HepG2 (cell line): ENCODE measurements at regions not wholly inside any gene's neighbourhood (a gene's known extent, or its start where the extent isn't known, plus 50 kb on each side); places are given as distances from the start of the nearest gene placed in this dataset.

Experiments used
- MEF2D ChIP-seq: sonication (generic); formaldehyde crosslinking; IDR thresholded peaks from 2 replicates; pipeline ENCODE4 v1.5.1; 2020; ENCODE audit warnings: mild to moderate bottlenecking, missing genetic modification reagents
- NFE2L2 ChIP-seq: fragments of 150-350 bp; IDR thresholded peaks from 2 replicates; pipeline ENCODE4 v1.6.1; 2014; ENCODE audit warnings: low read length
- PCBP2 ChIP-seq: fragments of 200-400 bp; formaldehyde crosslinking; optimal IDR thresholded peaks from 2 replicates; pipeline ENCODE3; 2018; ENCODE audit warnings: low read length, low read depth; ENCODE audit not compliant: poor library complexity, severe bottlenecking
- POLR2A ChIP-seq, 2 experiments: IDR thresholded peaks; 2 replicates each; pipeline ENCODE4 v1.6.1; 2011; ENCODE audit warnings: low read depth in 2 of 2, low read length in 2 of 2, mild to moderate bottlenecking in 1 of 2, moderate library complexity in 1 of 2; ENCODE audit not compliant: insufficient read depth in 1 of 2
- TBL1XR1 ChIP-seq: fragments of 150-350 bp; IDR thresholded peaks from 2 replicates; pipeline ENCODE4 v1.6.1; 2014; ENCODE audit warnings: borderline replicate concordance, low read length; ENCODE audit not compliant: partially characterized antibody
- ZEB1 ChIP-seq: IDR thresholded peaks from 2 replicates; pipeline ENCODE4 v1.6.1; 2012; ENCODE audit warnings: mild to moderate bottlenecking, low read depth, inconsistent platforms; ENCODE audit not compliant: insufficient replicate concordance
- ZNF296 ChIP-seq: sonication (generic); formaldehyde crosslinking; conservative IDR thresholded peaks from 2 replicates; pipeline ENCODE4 v1.5.0; 2020; ENCODE audit warnings: mild to moderate bottlenecking, missing genetic modification reagents
- ZNF782 ChIP-seq: sonication (generic); formaldehyde crosslinking; IDR thresholded peaks from 2 replicates; pipeline ENCODE4 v1.4.0; 2020; ENCODE audit warnings: missing genetic modification reagents, mild to moderate bottlenecking, borderline replicate concordance
- TF ChIP-seq, protein P1 (sequence below): IDR thresholded peaks from 2 replicates; pipeline ENCODE4 v1.6.1; 2016; ENCODE audit warnings: missing compliant biosample characterization, missing genetic modification reagents, borderline replicate concordance
- TF ChIP-seq, protein P2 (sequence below): sonication (generic); formaldehyde crosslinking; IDR thresholded peaks from 2 replicates; pipeline ENCODE4 v1.5.0; 2020; ENCODE audit warnings: mild to moderate bottlenecking, missing genetic modification reagents, moderate library complexity
- TF ChIP-seq, protein P3 (sequence below): sonication (generic); formaldehyde crosslinking; IDR thresholded peaks from 2 replicates; pipeline ENCODE4 v1.5.1; 2020; ENCODE audit warnings: missing genetic modification reagents, mild to moderate bottlenecking, borderline replicate concordance

DNA sequence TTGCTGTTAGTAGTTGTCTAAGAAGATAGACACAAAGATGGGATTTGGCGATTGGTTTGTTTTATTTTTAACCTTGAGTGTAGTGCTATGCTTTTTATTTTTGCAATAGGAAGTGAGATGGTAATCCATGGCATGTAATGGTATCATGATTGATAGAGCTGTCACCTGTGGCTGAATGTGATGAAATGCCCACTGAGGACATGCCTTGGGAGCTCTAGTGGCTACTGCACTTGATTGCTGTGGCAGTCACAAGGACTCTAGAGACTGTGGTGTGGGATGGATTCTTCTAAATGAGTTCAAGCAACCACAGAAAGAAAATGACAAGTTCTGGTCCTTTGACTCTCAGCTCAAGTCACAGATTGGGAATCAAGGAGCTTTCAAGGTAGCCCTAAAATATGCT lies 139.4 kb downstream of the CYRIA start:
- no peak for TF ChIP-seq TBL1XR1
- no peak for TF ChIP-seq POLR2A (IDR thresholded peaks at IDR 0.05; ENCODE audit: insufficient read depth in 1 of 2, low read depth in 2 of 2, low read length in 2 of 2)
- no peak for TF ChIP-seq PCBP2
- TF ChIP-seq, protein P1, sequence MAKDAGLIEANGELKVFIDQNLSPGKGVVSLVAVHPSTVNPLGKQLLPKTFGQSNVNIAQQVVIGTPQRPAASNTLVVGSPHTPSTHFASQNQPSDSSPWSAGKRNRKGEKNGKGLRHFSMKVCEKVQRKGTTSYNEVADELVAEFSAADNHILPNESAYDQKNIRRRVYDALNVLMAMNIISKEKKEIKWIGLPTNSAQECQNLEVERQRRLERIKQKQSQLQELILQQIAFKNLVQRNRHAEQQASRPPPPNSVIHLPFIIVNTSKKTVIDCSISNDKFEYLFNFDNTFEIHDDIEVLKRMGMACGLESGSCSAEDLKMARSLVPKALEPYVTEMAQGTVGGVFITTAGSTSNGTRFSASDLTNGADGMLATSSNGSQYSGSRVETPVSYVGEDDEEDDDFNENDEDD (CRISPR knock-in tag), result no peak
- no peak for TF ChIP-seq ZEB1
- TF ChIP-seq, protein P2, sequence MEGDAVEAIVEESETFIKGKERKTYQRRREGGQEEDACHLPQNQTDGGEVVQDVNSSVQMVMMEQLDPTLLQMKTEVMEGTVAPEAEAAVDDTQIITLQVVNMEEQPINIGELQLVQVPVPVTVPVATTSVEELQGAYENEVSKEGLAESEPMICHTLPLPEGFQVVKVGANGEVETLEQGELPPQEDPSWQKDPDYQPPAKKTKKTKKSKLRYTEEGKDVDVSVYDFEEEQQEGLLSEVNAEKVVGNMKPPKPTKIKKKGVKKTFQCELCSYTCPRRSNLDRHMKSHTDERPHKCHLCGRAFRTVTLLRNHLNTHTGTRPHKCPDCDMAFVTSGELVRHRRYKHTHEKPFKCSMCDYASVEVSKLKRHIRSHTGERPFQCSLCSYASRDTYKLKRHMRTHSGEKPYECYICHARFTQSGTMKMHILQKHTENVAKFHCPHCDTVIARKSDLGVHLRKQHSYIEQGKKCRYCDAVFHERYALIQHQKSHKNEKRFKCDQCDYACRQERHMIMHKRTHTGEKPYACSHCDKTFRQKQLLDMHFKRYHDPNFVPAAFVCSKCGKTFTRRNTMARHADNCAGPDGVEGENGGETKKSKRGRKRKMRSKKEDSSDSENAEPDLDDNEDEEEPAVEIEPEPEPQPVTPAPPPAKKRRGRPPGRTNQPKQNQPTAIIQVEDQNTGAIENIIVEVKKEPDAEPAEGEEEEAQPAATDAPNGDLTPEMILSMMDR (CRISPR knock-in tag), result no peak
- TF ChIP-seq ZNF782 (CRISPR knock-in tag), result no peak
- TF ChIP-seq MEF2D, result no peak
- TF ChIP-seq, protein P3, sequence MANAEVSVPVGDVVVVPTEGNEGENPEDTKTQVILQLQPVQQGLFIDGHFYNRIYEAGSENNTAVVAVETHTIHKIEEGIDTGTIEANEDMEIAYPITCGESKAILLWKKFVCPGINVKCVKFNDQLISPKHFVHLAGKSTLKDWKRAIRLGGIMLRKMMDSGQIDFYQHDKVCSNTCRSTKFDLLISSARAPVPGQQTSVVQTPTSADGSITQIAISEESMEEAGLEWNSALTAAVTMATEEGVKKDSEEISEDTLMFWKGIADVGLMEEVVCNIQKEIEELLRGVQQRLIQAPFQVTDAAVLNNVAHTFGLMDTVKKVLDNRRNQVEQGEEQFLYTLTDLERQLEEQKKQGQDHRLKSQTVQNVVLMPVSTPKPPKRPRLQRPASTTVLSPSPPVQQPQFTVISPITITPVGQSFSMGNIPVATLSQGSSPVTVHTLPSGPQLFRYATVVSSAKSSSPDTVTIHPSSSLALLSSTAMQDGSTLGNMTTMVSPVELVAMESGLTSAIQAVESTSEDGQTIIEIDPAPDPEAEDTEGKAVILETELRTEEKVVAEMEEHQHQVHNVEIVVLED (CRISPR knock-in tag), result no peak
- no peak for TF ChIP-seq ZNF296 (CRISPR knock-in tag)
- no peak for TF ChIP-seq NFE2L2
